ENCODE measurements at regions not wholly inside any gene's neighbourhood (a gene's known extent, or its start where the extent isn't known, plus 50 kb on each side); places are given as distances from the start of the nearest gene placed in this dataset.

DNA sequence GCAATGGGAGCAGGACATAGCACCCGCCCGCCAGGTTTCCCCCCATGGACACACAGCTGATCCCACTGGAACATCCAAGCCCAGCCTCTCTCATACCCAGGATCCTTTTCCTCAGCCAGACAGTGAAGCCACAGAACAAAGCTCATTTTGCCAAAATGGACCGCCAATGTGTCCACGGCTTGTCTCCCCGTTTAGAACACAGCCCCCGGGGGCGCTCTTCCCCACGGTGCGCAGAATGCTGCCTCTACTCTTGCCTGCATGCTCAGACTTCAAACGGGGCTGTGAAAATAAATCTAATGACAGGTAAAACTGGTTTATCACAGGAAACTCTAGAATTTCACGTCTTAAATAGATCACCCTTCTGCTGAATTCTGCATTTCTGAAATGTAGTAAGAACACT lies 548.5 kb upstream of the ID2 start:
- TF ChIP-seq, protein P1, sequence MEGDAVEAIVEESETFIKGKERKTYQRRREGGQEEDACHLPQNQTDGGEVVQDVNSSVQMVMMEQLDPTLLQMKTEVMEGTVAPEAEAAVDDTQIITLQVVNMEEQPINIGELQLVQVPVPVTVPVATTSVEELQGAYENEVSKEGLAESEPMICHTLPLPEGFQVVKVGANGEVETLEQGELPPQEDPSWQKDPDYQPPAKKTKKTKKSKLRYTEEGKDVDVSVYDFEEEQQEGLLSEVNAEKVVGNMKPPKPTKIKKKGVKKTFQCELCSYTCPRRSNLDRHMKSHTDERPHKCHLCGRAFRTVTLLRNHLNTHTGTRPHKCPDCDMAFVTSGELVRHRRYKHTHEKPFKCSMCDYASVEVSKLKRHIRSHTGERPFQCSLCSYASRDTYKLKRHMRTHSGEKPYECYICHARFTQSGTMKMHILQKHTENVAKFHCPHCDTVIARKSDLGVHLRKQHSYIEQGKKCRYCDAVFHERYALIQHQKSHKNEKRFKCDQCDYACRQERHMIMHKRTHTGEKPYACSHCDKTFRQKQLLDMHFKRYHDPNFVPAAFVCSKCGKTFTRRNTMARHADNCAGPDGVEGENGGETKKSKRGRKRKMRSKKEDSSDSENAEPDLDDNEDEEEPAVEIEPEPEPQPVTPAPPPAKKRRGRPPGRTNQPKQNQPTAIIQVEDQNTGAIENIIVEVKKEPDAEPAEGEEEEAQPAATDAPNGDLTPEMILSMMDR (IDR thresholded peaks at IDR 0.05): no peak
- TF ChIP-seq POLR2A (IDR thresholded peaks at IDR 0.05): no peak

All from heart left ventricle (tissue), 13 donors.